SU-DHL-6 (cell line): ENCODE measurements at regions not wholly inside any gene's neighbourhood (a gene's known extent, or its start where the extent isn't known, plus 50 kb on each side); places are given as distances from the start of the nearest gene placed in this dataset.

ENCODE experiments used
- CTCF ChIP-seq: fragments of 200-600 bp; sonication (generic); IDR thresholded peaks from one replicate; pipeline ENCODE4 v1.5.1; 2017; ENCODE audit warnings: antibody characterized with exemption, mild to moderate bottlenecking, low read length, moderate library complexity; ENCODE audit not compliant: insufficient read depth, poor library complexity, severe bottlenecking
- EZH2phosphoT487 ChIP-seq: fragments of 200-600 bp; sonication (generic), shearing (Covaris generic); conservative IDR thresholded peaks from 2 replicates; pipeline ENCODE4 v1.6.1; 2018; ENCODE audit warnings: mild to moderate bottlenecking, antibody characterized with exemption, low read length, moderate library complexity, mixed read lengths

- TF ChIP-seq CTCF = no peak
- TF ChIP-seq EZH2phosphoT487 = no peak
Observed at GRCh38 chr9:107142430-107142829, 140.6 kb upstream of the RAD23B start.
